ENCODE measurements at regions not wholly inside any gene's neighbourhood (a gene's known extent, or its start where the extent isn't known, plus 50 kb on each side); places are given as distances from the start of the nearest gene placed in this dataset.

DNA sequence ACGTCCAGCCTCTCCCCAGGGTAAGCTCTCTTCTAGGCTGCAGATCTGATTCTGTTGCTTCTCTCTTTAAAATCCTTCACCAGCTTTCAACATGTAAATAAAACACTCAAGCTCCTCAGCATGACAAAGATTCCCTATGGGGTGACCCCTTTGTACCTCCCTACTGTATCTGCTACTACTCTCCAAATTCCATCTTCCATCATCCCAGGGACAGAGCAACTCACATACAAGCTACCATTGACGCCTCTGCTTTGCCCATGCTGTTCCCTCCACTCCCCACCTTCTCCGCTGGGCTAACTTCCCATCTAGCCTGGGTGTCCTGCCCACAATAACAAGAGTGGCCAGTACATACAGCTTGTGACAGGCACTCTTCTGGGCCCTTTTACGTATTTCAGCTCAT lies 207.5 kb upstream of the ZBED5 start:
- Mint-ChIP-seq H3K4me1 (ENCODE audit: low read depth) (no peaks in the 10 kb centered on the region), H3K4me3 (no peak overlapping the region), H3K9me3 (no peaks in the 10 kb centered on the region), H3K27ac (no peak overlapping the region), H3K27me3 (no peaks in the 10 kb centered on the region), H3K36me3 (ENCODE audit: low read depth) (no peaks in the 10 kb centered on the region)
- DNase-seq (no peak), ATAC-seq (no peak)
- ChIA-PET POLR2A (no interaction called here), CTCF (interaction anchor here (1.0 kb wide), 1 partner anchor 10 kb away, joined by 4 read pairs; no protein-coding TSS in a partner anchor)
- TF ChIP-seq, protein P1, sequence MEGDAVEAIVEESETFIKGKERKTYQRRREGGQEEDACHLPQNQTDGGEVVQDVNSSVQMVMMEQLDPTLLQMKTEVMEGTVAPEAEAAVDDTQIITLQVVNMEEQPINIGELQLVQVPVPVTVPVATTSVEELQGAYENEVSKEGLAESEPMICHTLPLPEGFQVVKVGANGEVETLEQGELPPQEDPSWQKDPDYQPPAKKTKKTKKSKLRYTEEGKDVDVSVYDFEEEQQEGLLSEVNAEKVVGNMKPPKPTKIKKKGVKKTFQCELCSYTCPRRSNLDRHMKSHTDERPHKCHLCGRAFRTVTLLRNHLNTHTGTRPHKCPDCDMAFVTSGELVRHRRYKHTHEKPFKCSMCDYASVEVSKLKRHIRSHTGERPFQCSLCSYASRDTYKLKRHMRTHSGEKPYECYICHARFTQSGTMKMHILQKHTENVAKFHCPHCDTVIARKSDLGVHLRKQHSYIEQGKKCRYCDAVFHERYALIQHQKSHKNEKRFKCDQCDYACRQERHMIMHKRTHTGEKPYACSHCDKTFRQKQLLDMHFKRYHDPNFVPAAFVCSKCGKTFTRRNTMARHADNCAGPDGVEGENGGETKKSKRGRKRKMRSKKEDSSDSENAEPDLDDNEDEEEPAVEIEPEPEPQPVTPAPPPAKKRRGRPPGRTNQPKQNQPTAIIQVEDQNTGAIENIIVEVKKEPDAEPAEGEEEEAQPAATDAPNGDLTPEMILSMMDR (IDR thresholded peaks at IDR 0.05), result no peak
- intact Hi-C loops (cut with micrococcal nuclease), result no loop called here

GRCh38 chr11:11057472-11057854 lies 199.6 kb upstream of the ZBED5 start:
- DNase-seq, result no peak
- intact Hi-C loops (cut with micrococcal nuclease), result no loop called here
- Mint-ChIP-seq H3K4me1 (ENCODE audit: low read depth) (no peaks in the 10 kb centered on the region), H3K27me3 (no peaks in the 10 kb centered on the region), H3K9me3 (peaks cover 15% of the 10 kb centered on the region), H3K4me3 (no peak overlapping the region), H3K27ac (no peak overlapping the region), H3K36me3 (ENCODE audit: low read depth) (no peaks in the 10 kb centered on the region)
- no peak for ATAC-seq
- ChIA-PET CTCF (interaction anchor here (1.0 kb wide), 1 partner anchor 9 kb away, joined by 3 read pairs; no protein-coding TSS in a partner anchor), POLR2A (no interaction called here)
- TF ChIP-seq, protein P1 (IDR thresholded peaks at IDR 0.05), result no peak

- Mint-ChIP-seq H3K4me1 (ENCODE audit: low read depth) (no peaks in the 10 kb centered on the region), H3K27me3 (no peaks in the 10 kb centered on the region)
Measured at GRCh38 chr11:11056749-11057471, 199.1 kb upstream of the ZBED5 start.

GRCh38 chr11:11056316-11056715 lies 198.5 kb upstream of the ZBED5 start:
- DNase-seq, result no peak
- Mint-ChIP-seq H3K4me3 (no peak overlapping the region), H3K27ac (no peak overlapping the region), H3K36me3 (ENCODE audit: low read depth) (no peaks in the 10 kb centered on the region), H3K27me3 (no peaks in the 10 kb centered on the region), H3K4me1 (ENCODE audit: low read depth) (no peaks in the 10 kb centered on the region), H3K9me3 (peaks cover 15% of the 10 kb centered on the region)
- intact Hi-C loops (cut with micrococcal nuclease), result no loop called here
- TF ChIP-seq, protein P1 (IDR thresholded peaks at IDR 0.05), result no peak
- POLR2A ChIA-PET, result no interaction called here
- no peak for ATAC-seq
- CTCF ChIA-PET, result interaction anchor here (1.0 kb wide), 1 partner anchor 28 kb away, joined by 3 read pairs; no protein-coding TSS in a partner anchor

More at GRCh38 chr11:11056749-11057471, 199.1 kb upstream of the ZBED5 start:
- ChIA-PET POLR2A (no interaction called here), CTCF (interaction anchor here (1.0 kb wide), 2 partner anchors 9 to 29 kb away, joined by 3 read pairs; no protein-coding TSS in a partner anchor)
- TF ChIP-seq, protein P1 (IDR thresholded peaks at IDR 0.05), result no peak
- H3K36me3 Mint-ChIP-seq (ENCODE audit: low read depth), result no peaks in the 10 kb centered on the region
- no peak overlapping the region for H3K4me3 Mint-ChIP-seq
- H3K9me3 Mint-ChIP-seq, result peaks cover 15% of the 10 kb centered on the region
- H3K27ac Mint-ChIP-seq, result no peak overlapping the region
- intact Hi-C loops (cut with micrococcal nuclease), result no loop called here
- DNase-seq, result no peak
- no peak for ATAC-seq

GRCh38 chr11:11047851-11048610 lies 190.2 kb upstream of the ZBED5 start:
- intact Hi-C loops (cut with micrococcal nuclease), result no loop called here
- TF ChIP-seq, protein P1 (IDR thresholded peaks at IDR 0.05), result no peak
- ChIA-PET POLR2A (no interaction called here), CTCF (interaction anchor here (1.0 to 1.6 kb wide), 3 partner anchors 10 to 20 kb away, joined by 3 to 6 read pairs (median 5); no protein-coding TSS in a partner anchor)
- Mint-ChIP-seq H3K4me3 (no peak overlapping the region), H3K9me3 (no peaks in the 10 kb centered on the region), H3K27me3 (no peaks in the 10 kb centered on the region), H3K27ac (no peak overlapping the region), H3K4me1 (ENCODE audit: low read depth) (no peaks in the 10 kb centered on the region), H3K36me3 (ENCODE audit: low read depth) (no peaks in the 10 kb centered on the region)
- no peak for ATAC-seq
- no peak for DNase-seq

Data from activated CD8-positive, alpha-beta T cell treated with anti-CD3 and anti-CD28 coated beads for 36 hours (primary cell).